Mesenteric fat pad (tissue), 1 donor: ENCODE measurements at regions not wholly inside any gene's neighbourhood (a gene's known extent, or its start where the extent isn't known, plus 50 kb on each side); places are given as distances from the start of the nearest gene placed in this dataset.

Source experiments
- DNase-seq: peaks from one replicate; pipeline ENCODE4 v3.0.0-alpha.2; 2020; ENCODE audit warnings: low spot score
- donor health status: DM: yes; HTN: yes; CAD: no.

DNA sequence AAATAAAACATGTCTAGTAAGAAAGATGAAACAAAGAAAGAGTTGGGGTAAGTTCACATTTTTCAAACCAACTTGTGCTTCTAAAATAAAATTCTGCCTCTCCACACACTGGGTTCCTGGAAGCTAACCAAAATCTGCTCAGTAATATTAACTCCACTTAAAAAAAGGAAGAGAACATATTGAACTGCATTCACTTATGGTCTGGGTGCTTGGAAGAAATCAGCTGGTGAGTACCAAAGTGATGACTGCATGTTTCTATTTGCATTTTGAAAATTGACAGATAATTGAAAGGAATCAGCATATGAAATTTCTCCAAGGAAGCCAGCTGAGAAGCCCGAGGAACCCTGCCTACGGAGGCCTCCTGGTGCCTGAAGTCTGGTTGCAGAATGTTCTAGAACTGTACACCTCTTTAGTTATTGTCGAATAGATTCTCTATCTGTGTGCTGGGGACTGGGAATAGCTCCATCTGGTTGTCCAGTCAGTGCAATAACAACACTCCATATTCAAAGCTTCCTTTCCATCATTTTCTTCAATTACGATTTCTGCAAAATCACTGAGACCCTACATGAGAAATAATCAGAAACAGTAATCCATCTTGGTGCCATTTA, 836.1 kb downstream of the VRK1 start:
- DNase-seq: no peak

GRCh38 chr14:97634751-97635150, 837.6 kb downstream of the VRK1 start:
- DNase-seq: no peak

DNA sequence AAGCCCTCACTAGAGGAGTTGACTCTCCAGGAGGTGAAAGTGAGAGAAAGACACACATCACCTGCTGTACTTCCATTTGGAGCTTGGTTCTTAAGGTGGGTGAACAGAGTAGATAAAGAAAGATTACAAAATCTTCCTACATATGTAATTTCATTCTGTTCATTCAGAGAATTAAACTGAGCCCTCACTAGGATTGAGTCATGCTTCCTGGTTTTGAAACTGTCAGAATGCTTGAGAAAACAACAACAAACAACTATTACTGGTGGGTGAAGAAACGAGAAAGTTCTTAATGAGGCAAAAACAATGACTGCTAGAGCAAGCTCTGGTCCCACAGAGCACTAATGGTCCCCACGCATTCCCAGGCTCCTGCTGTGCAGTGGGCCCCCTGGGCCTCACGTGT, 841.7 kb downstream of the VRK1 start:
- no peak for DNase-seq

DNA sequence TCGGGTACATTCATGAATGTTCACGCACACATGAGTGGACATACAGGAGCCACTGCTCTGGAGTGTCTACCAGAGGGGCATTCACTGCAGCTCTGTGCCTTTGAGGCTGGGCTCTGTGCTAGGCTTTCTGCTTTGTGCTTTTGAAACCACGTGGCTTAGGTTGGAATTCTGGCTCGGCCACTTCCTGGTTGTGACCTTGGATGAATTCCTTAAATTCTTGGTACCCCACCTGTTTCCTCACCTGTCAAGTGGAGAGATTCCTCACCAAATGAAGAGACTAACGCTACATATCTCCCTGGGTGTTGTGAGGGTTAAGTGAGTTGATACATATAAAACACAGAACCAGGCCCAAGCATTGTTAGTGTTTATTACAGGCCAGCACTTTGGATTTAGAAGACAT, 842.8 kb downstream of the VRK1 start:
- no peak for DNase-seq

GRCh38 chr14:97641827-97642226, 844.6 kb downstream of the VRK1 start:
- no peak for DNase-seq

- DNase-seq: no peak
Measured at GRCh38 chr14:97642631-97643030, 845.4 kb downstream of the VRK1 start.

DNA sequence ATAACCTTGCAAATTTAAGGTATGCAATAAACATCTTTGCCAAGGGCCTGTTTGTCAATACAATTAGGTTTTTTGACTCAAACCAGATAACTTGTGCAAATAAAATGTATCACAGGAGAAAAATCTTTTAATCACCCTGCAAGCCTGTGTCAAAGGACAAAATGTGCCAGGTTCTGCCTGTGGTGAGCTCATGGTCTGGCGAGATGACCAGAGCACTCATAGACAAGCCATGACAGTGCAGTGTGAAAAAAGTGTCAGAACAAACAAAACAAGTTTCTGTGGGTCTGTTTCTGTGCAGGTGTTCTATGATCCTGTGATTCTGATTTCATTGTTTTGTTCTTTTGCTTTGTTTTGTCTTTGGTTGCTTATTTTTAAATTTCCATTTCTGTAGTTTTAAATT, 847.2 kb downstream of the VRK1 start:
- DNase-seq: no peak

GRCh38 chr14:97649752-97650151, 852.6 kb downstream of the VRK1 start:
- DNase-seq: no peak

GRCh38 chr14:97655169-97655948, 858.2 kb downstream of the VRK1 start:
- DNase-seq: no peak

DNA sequence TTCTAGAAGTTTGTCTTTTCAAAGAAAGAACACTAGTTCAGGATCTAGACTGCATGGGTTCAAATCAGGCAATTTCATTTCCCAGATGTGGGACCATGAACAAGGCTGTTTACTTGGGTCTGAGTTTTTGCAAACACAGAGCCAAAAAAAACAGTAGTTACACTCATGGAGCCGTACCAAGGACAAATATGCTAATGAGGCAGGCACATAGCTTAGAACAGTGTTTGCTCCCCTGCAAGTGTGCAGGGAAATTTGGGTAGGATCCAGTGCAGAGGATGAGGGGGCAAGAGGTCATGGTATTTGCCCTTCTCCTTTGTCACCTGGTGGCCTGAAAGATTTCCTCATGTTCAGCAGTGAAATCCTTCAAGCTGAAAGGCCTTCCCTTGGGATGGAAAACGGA, 860.4 kb downstream of the VRK1 start:
- DNase-seq: no peak

- no peak for DNase-seq
Measured at GRCh38 chr14:97687944-97688630, 890.9 kb downstream of the VRK1 start.

- no peak for DNase-seq
Measured at GRCh38 chr14:97688631-97689336, 891.6 kb downstream of the VRK1 start.

DNA sequence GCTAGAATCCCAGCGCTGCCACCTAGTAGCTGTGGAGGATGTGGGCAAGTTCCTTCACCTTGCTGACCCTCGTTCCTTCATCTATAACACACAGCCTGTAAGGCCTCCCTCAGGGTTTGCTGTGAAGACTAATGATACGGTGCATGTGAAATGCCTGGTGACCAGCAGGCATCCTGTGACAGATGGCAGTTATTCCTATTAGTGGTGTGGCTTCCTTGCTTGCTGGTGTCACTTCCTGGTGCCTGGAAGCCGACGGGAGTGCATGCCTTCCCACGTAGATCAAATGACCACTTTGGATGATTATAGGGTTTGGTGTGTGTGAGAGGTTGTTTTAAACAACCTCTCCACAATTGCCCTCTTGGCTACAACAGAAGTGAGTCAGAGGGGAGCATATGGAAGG, 894.9 kb downstream of the VRK1 start:
- no peak for DNase-seq

- no peak for DNase-seq
Measured at GRCh38 chr14:97695456-97695981, 898.3 kb downstream of the VRK1 start.

DNA sequence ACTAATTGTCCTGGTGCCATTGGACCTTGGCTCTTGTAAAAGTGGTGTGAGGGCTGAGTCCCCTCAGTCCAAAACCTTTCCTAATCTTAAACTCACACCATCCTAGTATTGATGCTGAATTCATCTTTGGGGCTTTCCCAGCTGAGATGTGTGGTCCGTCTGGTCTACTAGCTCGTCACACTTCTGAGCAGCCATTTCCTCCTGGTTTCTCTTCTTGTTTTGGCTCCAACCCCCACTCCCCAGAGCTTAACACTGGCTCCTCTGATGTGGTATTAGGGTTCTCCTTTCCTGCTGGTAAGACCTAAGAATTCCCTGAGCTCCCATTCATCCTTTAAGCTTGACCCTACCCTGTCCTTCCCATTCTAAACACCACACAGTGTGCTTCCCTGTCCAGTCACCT, 900.6 kb downstream of the VRK1 start:
- no peak for DNase-seq

GRCh38 chr14:97699026-97699425, 901.8 kb downstream of the VRK1 start:
- no peak for DNase-seq

GRCh38 chr14:97703006-97703760, 906.0 kb downstream of the VRK1 start:
- DNase-seq: no peak

DNA sequence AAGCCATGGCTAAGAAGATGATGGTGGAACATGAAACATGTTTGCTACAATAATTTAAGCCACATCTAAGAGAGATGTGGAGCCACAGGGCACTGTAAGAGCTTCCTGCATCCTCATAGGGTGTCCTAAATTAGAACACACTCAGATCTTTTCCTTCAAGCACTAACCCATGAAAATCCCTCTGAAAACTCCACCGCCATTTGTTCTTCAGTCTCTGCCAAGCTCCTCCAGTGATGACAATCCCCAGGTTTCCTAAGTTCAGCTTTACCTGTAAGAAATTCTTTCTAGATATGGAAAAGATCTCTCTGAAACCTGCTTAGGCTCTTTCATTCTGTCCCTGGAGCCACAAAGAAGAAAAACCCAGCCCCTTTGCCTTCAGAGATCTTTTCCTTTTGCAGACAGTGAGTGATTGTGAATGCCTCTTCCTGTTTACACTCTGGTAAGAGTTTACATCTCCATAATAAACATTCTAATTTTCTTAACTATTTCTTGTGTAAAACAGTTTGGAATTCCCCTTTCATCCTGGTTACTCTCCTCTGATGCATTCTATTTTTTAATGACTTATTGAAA, 907.2 kb downstream of the VRK1 start:
- DNase-seq: no peak

DNA sequence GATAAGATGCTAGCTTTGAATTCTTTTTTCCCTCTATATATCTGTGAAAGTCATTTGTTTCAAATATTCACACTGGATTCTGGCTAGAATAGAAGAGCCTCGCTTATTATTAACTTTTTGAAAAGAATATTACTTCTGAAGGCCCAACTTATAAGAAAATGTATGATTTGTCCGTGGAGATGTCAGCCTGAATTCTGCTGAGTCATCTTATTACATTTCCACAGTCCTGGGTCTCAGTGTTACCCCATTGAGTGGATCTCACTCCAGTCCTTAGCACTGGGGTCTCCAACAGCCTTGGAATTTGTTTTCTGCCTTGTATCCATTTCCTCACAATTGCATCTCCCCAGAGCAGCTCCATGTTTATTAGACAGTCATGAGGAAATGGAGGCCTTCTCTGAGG, 907.9 kb downstream of the VRK1 start:
- DNase-seq: no peak

DNA sequence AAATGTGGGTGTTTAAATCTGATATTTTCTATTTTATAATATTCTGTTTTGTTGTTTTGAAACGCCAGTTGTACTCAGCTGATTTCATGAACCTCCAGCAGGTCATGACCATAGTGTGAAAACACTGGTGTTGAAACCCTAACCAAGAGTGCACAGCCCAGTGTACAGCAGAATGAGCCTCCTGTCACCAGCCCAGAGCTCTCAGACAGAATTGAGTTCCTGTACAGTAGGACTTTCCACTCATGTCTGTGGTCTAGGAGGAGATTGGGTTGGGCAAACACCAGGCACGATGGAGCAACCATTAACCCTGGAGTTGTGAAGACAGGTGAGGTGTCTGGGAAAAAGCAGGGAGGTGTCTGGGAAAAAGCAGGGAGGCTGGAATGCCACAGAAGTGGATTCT, 908.8 kb downstream of the VRK1 start:
- no peak for DNase-seq

GRCh38 chr14:97706819-97707218, 909.6 kb downstream of the VRK1 start:
- DNase-seq: no peak
